GM19467 (cell line): ENCODE measurements at regions not wholly inside any gene's neighbourhood (a gene's known extent, or its start where the extent isn't known, plus 50 kb on each side); places are given as distances from the start of the nearest gene placed in this dataset.

Source experiments
- ATAC-seq: cut with Tn5 transposase; IDR thresholded peaks from one replicate; pipeline ENCODE4 v1.9.1; 2021; ENCODE audit warnings: mild to moderate bottlenecking, moderate library complexity; ENCODE audit not compliant: unreplicated experiment

DNA sequence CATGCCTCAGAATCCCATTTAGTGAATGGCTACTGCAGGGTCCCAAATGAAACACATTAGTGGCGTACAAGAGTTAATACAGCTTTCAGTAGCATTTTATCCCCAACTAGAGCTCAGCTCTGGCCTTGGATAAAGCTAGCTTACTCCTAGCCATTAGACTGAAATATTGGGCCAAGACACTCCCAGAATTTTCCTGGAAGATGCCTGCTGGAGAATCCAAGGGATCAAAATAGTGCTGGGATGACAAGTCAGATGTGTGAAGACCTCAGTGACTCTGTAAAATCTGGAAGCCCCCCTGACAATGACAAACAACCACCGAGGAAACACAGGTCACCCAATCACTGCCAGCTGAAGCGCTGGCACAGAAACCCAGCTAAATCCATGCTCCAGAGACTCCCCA is 303.1 kb upstream of the SORL1-AS1 start:
- ATAC-seq = no peak

DNA sequence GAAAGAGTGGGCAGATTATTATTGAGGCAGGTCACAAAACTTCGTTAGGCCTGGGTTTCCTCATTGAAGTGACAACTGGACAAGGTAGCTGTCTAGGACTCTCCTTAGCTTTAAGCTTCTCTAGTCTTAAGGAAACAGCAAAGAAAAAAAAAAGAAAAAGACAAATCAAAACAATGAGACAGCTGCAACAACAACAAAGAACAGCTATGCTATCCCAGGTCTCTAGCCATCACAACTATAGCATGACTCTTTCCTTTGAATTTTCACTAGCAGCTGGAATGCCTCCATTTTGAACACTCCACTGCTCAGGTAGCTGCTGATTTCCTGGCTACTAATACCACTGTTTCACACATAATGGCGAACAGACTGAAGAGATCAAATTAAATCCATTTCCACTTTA is 302.4 kb upstream of the SORL1-AS1 start:
- ATAC-seq = no peak

- no peak for ATAC-seq
These were observed 301.8 kb upstream of the SORL1-AS1 start for GRCh38 chr11:121754598-121754997.

- no peak for ATAC-seq
These were observed 296.9 kb upstream of the SORL1-AS1 start for GRCh38 chr11:121749691-121750090.

GRCh38 chr11:121748068-121748467 is 295.3 kb upstream of the SORL1-AS1 start:
- no peak for ATAC-seq

DNA sequence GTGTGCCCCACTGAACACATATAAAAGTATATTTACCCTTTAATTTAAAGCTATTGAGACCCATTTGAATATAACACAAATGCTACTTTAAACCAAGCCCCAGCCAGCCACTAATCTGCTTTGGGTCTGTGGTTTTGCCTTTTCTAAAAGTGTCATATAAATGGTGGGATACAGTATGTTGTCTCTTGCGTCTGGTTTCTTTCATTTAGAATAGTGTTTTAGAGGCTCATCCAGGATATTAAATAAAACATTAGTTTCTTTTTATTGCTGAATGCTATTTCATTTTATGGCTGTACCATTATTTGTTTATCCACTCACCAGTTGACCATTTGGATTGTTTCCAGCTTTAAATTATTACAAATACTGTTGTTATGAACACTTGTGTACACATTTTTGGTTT is 290.5 kb upstream of the SORL1-AS1 start:
- no peak for ATAC-seq

- ATAC-seq = no peak
These were observed 289.1 kb upstream of the SORL1-AS1 start for GRCh38 chr11:121741761-121742361.

GRCh38 chr11:121741351-121741760 is 288.6 kb upstream of the SORL1-AS1 start:
- ATAC-seq = no peak

GRCh38 chr11:121740902-121741301 is 288.1 kb upstream of the SORL1-AS1 start:
- ATAC-seq = no peak

DNA sequence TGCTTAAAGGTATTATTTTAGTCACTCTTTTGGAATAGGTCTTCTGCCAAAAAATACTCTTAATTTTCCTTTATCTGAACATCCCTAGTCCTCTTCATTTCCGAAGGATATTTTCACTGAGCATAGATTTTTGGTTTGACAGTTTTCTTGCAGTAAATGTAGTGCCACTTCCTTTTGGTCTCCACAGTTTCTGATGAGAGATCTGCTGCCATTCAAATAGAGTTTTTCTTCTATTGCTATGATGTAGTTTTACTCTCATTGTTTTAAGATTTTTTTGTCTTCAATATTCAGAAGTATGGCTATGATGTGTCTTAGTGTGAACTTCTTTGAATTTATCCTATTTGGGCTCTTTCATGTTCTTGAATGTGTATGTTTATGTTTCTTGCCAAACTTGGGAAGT is 281.1 kb upstream of the SORL1-AS1 start:
- ATAC-seq = no peak

GRCh38 chr11:121727942-121728341 is 275.2 kb upstream of the SORL1-AS1 start:
- ATAC-seq = no peak

DNA sequence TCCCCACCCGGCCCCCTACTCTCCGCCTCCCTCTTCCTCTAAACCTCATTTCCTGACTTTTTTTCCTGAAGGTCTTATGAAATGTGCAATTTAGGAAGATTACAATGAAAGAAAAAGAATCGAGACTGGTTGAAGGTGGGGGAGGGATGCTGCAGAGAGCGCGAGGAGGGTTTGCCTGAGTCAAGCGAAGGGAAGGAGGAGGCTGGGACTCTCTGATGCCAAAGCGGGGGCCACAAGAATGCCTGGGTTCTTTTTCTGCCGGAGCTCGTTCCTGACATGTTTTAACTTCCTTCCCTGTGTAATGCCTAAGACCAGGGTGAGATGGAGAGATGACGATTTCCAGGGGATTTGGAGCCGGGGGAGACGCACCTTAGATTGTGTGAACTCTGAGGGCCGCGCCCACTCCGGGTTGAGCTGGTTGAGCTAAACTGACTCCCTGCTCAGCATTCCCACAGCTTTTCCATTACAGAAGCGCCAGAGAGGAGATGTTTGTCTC is 270.5 kb upstream of the SORL1-AS1 start:
- ATAC-seq = no peak

GRCh38 chr11:121722431-121723245 is 269.9 kb upstream of the SORL1-AS1 start:
- ATAC-seq = no peak

- no peak for ATAC-seq
These were observed 269.2 kb upstream of the SORL1-AS1 start for GRCh38 chr11:121721961-121722360.

- no peak for ATAC-seq
These were observed 268.7 kb upstream of the SORL1-AS1 start for GRCh38 chr11:121721448-121721847.

- ATAC-seq = no peak
These were observed 264.5 kb upstream of the SORL1-AS1 start for GRCh38 chr11:121717296-121717695.

GRCh38 chr11:121716060-121716459 is 263.3 kb upstream of the SORL1-AS1 start:
- ATAC-seq = no peak

DNA sequence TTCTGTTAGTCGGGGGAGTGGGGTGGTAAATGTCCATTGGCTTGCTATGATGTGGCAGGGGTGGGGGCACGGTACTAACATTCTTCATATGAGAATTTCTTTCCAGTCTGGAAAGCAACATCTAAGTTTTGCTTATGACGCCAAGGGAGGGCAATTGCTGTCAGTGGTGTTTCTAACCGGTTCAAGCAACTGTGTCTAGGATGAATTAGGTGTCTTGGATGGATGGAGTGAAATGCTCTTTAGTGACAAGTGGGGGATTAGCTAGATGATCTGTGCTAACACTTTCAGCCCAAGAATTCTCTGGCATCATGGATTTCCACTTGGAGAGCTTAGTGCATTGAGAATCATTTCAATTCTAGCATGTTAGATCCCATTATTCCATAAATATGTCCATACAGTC is 262.6 kb upstream of the SORL1-AS1 start:
- no peak for ATAC-seq

GRCh38 chr11:121714351-121714750 is 261.6 kb upstream of the SORL1-AS1 start:
- ATAC-seq = no peak

- no peak for ATAC-seq
These were observed 259.2 kb upstream of the SORL1-AS1 start for GRCh38 chr11:121711939-121712338.

DNA sequence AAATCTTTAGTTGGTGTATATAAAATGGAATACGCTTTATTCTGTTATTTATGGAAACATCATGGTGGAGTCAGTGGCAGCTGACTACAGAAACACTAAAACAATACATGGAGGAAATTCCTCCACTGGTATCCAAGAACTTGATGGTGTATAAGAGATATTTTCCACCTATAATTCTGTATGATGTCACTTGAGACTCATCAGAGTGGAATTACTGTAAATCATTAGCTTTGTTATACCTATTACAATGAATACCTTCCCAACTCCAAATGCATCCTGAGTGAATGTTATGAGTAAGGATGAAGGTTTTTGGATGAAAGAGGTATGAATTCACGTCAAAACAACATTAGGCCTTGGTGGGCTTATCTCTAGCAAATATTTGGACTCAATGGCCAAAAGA is 258.5 kb upstream of the SORL1-AS1 start:
- ATAC-seq = no peak

DNA sequence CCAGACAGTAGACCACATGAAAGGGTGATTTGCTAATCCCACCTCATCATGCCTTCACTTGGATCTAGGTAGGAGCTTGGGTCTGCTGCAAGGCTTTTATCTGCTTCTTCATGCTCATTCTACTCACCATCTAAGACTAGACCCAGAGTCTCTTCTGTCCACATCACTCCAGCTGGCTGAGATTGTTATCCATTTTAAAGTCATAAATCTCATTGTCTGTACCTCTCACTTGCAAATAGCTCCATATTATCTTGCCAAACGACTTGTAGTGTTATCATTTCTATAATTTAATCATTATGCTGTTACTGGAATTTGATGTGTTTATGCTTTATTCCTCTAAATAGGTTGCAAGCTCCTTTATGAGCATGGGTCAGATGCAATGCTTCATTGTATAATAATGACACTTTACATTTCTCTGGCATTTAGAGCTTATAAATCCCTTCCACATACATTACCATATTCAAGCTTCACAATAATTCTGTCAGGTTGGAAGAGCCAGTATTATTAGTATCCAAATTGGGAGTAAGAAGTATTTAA is 254.2 kb upstream of the SORL1-AS1 start:
- no peak for ATAC-seq
